ENCODE measurements at regions not wholly inside any gene's neighbourhood (a gene's known extent, or its start where the extent isn't known, plus 50 kb on each side); places are given as distances from the start of the nearest gene placed in this dataset.

DNA sequence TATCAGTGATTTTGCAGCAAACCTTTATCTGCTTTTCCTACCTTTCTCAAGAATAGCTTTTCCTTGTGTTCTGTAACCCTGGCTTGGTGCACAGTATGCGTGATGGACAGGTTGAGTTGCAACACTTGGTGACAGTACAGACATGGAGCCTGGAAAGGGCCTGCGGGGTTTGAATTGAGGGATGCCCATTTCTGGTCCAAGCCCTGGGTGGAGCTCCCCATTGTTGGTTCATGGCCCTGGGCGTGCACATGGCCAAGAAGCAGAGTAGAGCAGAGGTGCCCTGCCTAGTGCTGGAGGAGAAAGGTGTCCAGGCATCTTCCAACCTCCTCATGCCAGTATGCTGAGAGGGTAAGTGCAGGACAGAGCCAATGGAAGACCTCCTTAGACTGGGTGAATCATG is 106.6 kb upstream of the MKLN1 start:
- WGBS (ENCODE audit: insufficient coverage): 100% methylated on average over 1 of the region's 3 CpGs
- Histone ChIP-seq H3K9me3 (ENCODE audit: control extremely low read depth in 1 of 5, control insufficient read depth in 4 of 5, insufficient read depth in 2 of 5, low read depth in 1 of 5, low read length in 4 of 5) (no peaks in the 10 kb centered on the region), H3K4me1 (ENCODE audit: control extremely low read depth in 1 of 4, control insufficient read depth in 4 of 4, insufficient read depth in 4 of 4, low read length in 3 of 4) (peaks cover 8 to 15% (median 12%) of the 10 kb centered on the region in 4 experiments), H3K27ac (ENCODE audit: insufficient read depth in 1 of 2, low read depth in 1 of 2, low read length in 2 of 2, poor library complexity in 1 of 2, severe bottlenecking in 2 of 2) (no peak overlapping the region), H3K27me3 (replicated peaks in 2 of 5; ENCODE audit: control insufficient read depth in 4 of 5, insufficient read depth in 5 of 5, low read length in 4 of 5) (no peaks in the 10 kb centered on the region), H3K4me3 (ENCODE audit: control insufficient read depth in 1 of 7, extremely low read depth in 1 of 7, insufficient read depth in 4 of 7, low read depth in 2 of 7, low read length in 6 of 7) (no peak overlapping the region), H3K36me3 (ENCODE audit: control insufficient read depth in 4 of 4, insufficient read depth in 4 of 4, low read length in 3 of 4) (no peaks in the 10 kb centered on the region)
- ChIA-PET CTCF (interaction anchor here (0.8 kb wide), 1 partner anchor 15 kb away, joined by 3 read pairs; no protein-coding TSS in a partner anchor), POLR2A (interaction anchor here (0.7 kb wide), 1 partner anchor 55 kb away, joined by 6 read pairs; no protein-coding TSS in a partner anchor)
- DNase-seq: no peak

DNA sequence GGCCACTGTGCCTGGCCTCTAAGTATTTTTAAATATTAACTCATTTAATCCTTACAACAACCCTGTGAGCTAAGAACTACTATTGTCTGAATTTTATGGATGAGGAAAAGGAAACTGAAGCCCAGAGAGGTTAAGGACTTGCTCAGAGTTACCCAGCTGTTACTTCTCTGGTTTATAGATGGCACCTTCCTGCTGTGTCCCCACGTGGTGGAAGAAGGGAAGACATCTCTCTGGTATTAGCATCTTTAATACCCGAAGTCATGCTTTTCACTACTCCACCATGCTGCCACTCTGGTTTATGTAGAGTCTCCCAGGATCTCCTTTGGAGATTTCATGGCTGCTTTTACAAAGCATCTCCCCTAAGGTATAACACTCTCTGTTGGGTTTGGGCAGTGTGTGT is 105.5 kb upstream of the MKLN1 start:
- H3K27ac ChIP-seq (ENCODE audit: insufficient read depth in 1 of 2, low read depth in 1 of 2, low read length in 2 of 2, poor library complexity in 1 of 2, severe bottlenecking in 2 of 2): no peak overlapping the region
- no peak overlapping the region for H3K4me3 ChIP-seq (ENCODE audit: control insufficient read depth in 1 of 7, extremely low read depth in 1 of 7, insufficient read depth in 4 of 7, low read depth in 2 of 7, low read length in 6 of 7)
- CTCF ChIA-PET: no interaction called here
- H3K4me1 ChIP-seq (ENCODE audit: control extremely low read depth in 1 of 4, control insufficient read depth in 4 of 4, insufficient read depth in 4 of 4, low read length in 3 of 4): peaks cover 10 to 15% (median 12%) of the 10 kb centered on the region in 4 experiments
- DNase-seq: no peak
- H3K9me3 ChIP-seq (ENCODE audit: control extremely low read depth in 1 of 5, control insufficient read depth in 4 of 5, insufficient read depth in 2 of 5, low read depth in 1 of 5, low read length in 4 of 5): no peaks in the 10 kb centered on the region
- H3K36me3 ChIP-seq (ENCODE audit: control insufficient read depth in 4 of 4, insufficient read depth in 4 of 4, low read length in 3 of 4): no peaks in the 10 kb centered on the region
- POLR2A ChIA-PET: no interaction called here
- no peaks in the 10 kb centered on the region for H3K27me3 ChIP-seq (replicated peaks in 2 of 5; ENCODE audit: control insufficient read depth in 4 of 5, insufficient read depth in 5 of 5, low read length in 4 of 5)
- 88% methylated on average over 2 of the region's 2 CpGs for WGBS (ENCODE audit: insufficient coverage)

DNA sequence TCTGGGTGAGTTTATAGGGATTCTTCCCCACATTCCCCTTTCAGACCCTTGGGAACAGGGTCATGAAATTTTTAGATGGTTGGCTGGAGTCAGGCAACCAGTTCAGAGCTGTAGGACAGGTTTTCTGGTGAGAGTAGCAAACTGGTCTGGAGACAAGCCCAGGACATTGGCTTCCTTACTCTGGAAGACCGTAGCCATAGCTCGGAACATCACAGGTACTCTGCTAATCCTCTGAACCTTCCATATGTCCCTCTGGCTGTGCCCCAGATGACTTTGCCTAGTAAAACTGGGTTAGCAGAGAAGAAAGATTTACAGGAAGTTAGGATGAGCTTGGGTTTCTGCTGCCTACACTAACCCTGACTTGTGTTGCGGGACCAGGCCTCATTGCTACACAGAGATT is 104.5 kb upstream of the MKLN1 start:
- ChIA-PET CTCF (no interaction called here), POLR2A (no interaction called here)
- Histone ChIP-seq H3K27me3 (replicated peaks in 2 of 5; ENCODE audit: control insufficient read depth in 4 of 5, insufficient read depth in 5 of 5, low read length in 4 of 5) (no peaks in the 10 kb centered on the region), H3K9me3 (ENCODE audit: control extremely low read depth in 1 of 5, control insufficient read depth in 4 of 5, insufficient read depth in 2 of 5, low read depth in 1 of 5, low read length in 4 of 5) (no peaks in the 10 kb centered on the region), H3K27ac (ENCODE audit: insufficient read depth in 1 of 2, low read depth in 1 of 2, low read length in 2 of 2, poor library complexity in 1 of 2, severe bottlenecking in 2 of 2) (no peak overlapping the region), H3K4me3 (ENCODE audit: control insufficient read depth in 1 of 7, extremely low read depth in 1 of 7, insufficient read depth in 4 of 7, low read depth in 2 of 7, low read length in 6 of 7) (no peak overlapping the region), H3K36me3 (ENCODE audit: control insufficient read depth in 4 of 4, insufficient read depth in 4 of 4, low read length in 3 of 4) (no peaks in the 10 kb centered on the region), H3K4me1 (ENCODE audit: control extremely low read depth in 1 of 4, control insufficient read depth in 4 of 4, insufficient read depth in 4 of 4, low read length in 3 of 4) (peaks cover 9 to 15% (median 12%) of the 10 kb centered on the region in 4 experiments)
- WGBS (ENCODE audit: insufficient coverage): 88% methylated on average over 3 of the region's 3 CpGs
- DNase-seq: no peak

DNA sequence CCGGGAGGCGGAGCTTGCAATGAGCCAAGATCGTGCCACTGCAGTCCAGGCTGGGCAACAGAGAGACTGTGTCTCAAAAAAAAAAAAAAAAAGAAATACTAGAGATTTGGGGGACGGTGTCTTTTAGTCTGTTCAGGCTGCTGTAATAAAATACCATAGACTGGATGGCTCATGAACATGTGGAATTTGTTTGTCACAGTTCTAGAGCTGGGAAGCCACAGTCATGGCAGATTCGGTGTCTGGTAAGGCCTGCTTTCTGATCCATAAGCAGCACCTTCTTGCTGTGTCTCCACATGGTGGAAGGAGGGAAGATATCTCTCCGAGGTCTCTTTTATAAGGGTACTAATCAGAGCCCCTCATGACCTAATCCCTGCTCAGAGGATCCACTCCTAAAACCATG is 102.7 kb upstream of the MKLN1 start:
- H3K27ac ChIP-seq (ENCODE audit: insufficient read depth in 1 of 2, low read depth in 1 of 2, low read length in 2 of 2, poor library complexity in 1 of 2, severe bottlenecking in 2 of 2): no peak overlapping the region
- POLR2A ChIA-PET: no interaction called here

DNA sequence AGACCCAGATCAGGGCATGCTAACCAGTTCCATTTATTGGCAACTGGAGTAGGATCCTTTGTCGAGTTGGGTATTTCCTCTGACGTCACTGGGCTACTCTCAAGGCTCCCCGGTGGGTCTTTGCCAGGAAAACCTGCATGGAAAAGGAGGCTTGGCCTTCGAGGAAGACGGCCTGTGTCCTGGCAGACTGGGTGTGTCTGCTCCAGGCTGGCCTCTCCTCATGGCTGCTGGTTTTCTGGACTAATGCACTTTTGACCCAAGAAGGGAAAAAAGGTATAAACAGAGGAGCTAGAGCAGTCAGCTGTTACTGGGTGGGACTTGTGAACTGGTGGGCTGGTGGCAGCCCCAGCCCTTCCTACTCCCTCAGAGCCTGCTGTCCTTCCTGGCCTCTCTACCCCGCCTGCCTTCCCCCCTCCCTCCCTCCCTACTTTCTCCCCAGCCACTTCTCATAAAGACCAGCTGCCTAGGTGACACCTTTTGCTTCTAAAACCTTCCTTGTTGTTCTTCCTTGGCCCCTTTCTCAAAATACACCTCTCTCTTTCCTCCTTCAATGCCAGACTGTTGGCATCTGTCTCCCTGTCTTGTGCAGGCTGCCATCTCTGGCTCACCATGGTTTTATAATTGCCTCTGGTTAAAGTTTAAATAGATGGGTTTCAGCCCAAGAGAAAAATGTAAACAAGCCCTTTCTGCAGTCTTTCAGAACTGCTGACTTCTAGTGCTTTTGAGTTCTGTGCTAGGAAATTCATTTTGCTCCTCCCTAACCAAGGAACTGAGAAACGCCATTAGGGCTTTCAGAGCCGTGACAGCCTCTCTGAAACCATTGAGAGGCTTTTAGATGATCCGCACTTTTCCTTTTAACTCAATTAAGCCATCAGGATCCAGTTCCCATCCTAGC is 101.8 kb upstream of the MKLN1 start:
- Histone ChIP-seq H3K4me1 (ENCODE audit: control extremely low read depth in 1 of 4, control insufficient read depth in 4 of 4, insufficient read depth in 4 of 4, low read length in 3 of 4) (peaks cover 2 to 7% (median 6%) of the 10 kb centered on the region in 4 experiments), H3K36me3 (ENCODE audit: control insufficient read depth in 4 of 4, insufficient read depth in 4 of 4, low read length in 3 of 4) (no peaks in the 10 kb centered on the region), H3K27ac (ENCODE audit: insufficient read depth in 1 of 2, low read depth in 1 of 2, low read length in 2 of 2, poor library complexity in 1 of 2, severe bottlenecking in 2 of 2) (no peak overlapping the region), H3K9me3 (ENCODE audit: control extremely low read depth in 1 of 5, control insufficient read depth in 4 of 5, insufficient read depth in 2 of 5, low read depth in 1 of 5, low read length in 4 of 5) (no peaks in the 10 kb centered on the region), H3K4me3 (ENCODE audit: control insufficient read depth in 1 of 7, extremely low read depth in 1 of 7, insufficient read depth in 4 of 7, low read depth in 2 of 7, low read length in 6 of 7) (no peak overlapping the region), H3K27me3 (replicated peaks in 2 of 5; ENCODE audit: control insufficient read depth in 4 of 5, insufficient read depth in 5 of 5, low read length in 4 of 5) (no peaks in the 10 kb centered on the region)
- WGBS (ENCODE audit: insufficient coverage): 96% methylated on average over 8 of the region's 9 CpGs
- POLR2A ChIA-PET: no interaction called here
- CTCF ChIA-PET: no interaction called here
- DNase-seq: no peak

More for the DNA sequence above, 102.7 kb upstream of the MKLN1 start:
- Histone ChIP-seq H3K4me3 (ENCODE audit: control insufficient read depth in 1 of 7, extremely low read depth in 1 of 7, insufficient read depth in 4 of 7, low read depth in 2 of 7, low read length in 6 of 7) (no peak overlapping the region), H3K9me3 (ENCODE audit: control extremely low read depth in 1 of 5, control insufficient read depth in 4 of 5, insufficient read depth in 2 of 5, low read depth in 1 of 5, low read length in 4 of 5) (no peaks in the 10 kb centered on the region), H3K36me3 (ENCODE audit: control insufficient read depth in 4 of 4, insufficient read depth in 4 of 4, low read length in 3 of 4) (no peaks in the 10 kb centered on the region), H3K27me3 (replicated peaks in 2 of 5; ENCODE audit: control insufficient read depth in 4 of 5, insufficient read depth in 5 of 5, low read length in 4 of 5) (no peaks in the 10 kb centered on the region), H3K4me1 (ENCODE audit: control extremely low read depth in 1 of 4, control insufficient read depth in 4 of 4, insufficient read depth in 4 of 4, low read length in 3 of 4) (peaks cover 0 to 2% (median 1%) of the 10 kb centered on the region in 4 experiments)
- CTCF ChIA-PET: interaction anchor here (0.6 kb wide), 1 partner anchor 47 kb away, joined by 3 read pairs; no protein-coding TSS in a partner anchor
- WGBS (ENCODE audit: insufficient coverage): 100% methylated on average over 4 of the region's 6 CpGs
- DNase-seq: no peak

DNA sequence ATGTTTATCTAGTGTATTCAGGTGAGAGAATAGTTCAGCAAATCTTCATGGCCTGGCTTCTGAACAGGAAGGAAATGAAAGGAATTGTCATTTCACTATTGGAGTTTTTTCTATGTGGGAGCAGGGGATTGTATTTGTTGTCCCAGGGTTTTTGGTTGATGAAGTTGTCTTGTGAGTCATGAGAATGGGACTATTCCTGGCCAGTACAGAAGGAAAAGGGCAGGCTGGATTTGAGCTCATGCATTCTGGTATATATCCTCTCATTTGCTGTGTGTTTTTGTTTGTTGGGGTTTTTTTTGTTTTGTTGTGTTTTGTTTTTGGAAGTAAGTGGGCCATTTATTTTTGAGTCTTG is 101.2 kb upstream of the MKLN1 start:
- no peaks in the 10 kb centered on the region for H3K36me3 ChIP-seq (ENCODE audit: control insufficient read depth in 4 of 4, insufficient read depth in 4 of 4, low read length in 3 of 4)
- H3K4me3 ChIP-seq (ENCODE audit: control insufficient read depth in 1 of 7, extremely low read depth in 1 of 7, insufficient read depth in 4 of 7, low read depth in 2 of 7, low read length in 6 of 7): no peak overlapping the region
- ChIA-PET POLR2A (no interaction called here), CTCF (no interaction called here)
- H3K4me1 ChIP-seq (ENCODE audit: control extremely low read depth in 1 of 4, control insufficient read depth in 4 of 4, insufficient read depth in 4 of 4, low read length in 3 of 4): peaks cover 2 to 14% (median 13%) of the 10 kb centered on the region in 4 experiments
- H3K27me3 ChIP-seq (replicated peaks in 2 of 5; ENCODE audit: control insufficient read depth in 4 of 5, insufficient read depth in 5 of 5, low read length in 4 of 5): no peaks in the 10 kb centered on the region
- no peak for DNase-seq
- H3K27ac ChIP-seq (ENCODE audit: insufficient read depth in 1 of 2, low read depth in 1 of 2, low read length in 2 of 2, poor library complexity in 1 of 2, severe bottlenecking in 2 of 2): no peak overlapping the region
- no peaks in the 10 kb centered on the region for H3K9me3 ChIP-seq (ENCODE audit: control extremely low read depth in 1 of 5, control insufficient read depth in 4 of 5, insufficient read depth in 2 of 5, low read depth in 1 of 5, low read length in 4 of 5)
